ENCODE measurements at regions not wholly inside any gene's neighbourhood (a gene's known extent, or its start where the extent isn't known, plus 50 kb on each side); places are given as distances from the start of the nearest gene placed in this dataset.

GRCh38 chr2:47235132-47235531 is 58.8 kb upstream of the CALM2 start:
- no peak for TF ChIP-seq POLR2A (IDR thresholded peaks at IDR 0.05; ENCODE audit: low read length)
- TF ChIP-seq GATA1 (IDR thresholded peaks at IDR 0.05; ENCODE audit: low read depth, low read length), result no peak
